HFF-Myc (cell line): ENCODE measurements at regions not wholly inside any gene's neighbourhood (a gene's known extent, or its start where the extent isn't known, plus 50 kb on each side); places are given as distances from the start of the nearest gene placed in this dataset.

Source experiments
- DNase-seq: peaks from one replicate; pipeline ENCODE4 v3.0.0-alpha.2; 2011; ENCODE audit warnings: low read depth; ENCODE audit errors: extremely low read depth
- H3K4me3 ChIP-seq: replicated peaks from 2 replicates; pipeline ENCODE4 v1.5.1; 2011; ENCODE audit warnings: low read depth, mild to moderate bottlenecking, control low read depth, low read length
- CTCF ChIP-seq: IDR thresholded peaks from 2 replicates; pipeline ENCODE4 v1.5.1; 2012; ENCODE audit warnings: mild to moderate bottlenecking, low read depth, low read length, control low read depth; ENCODE audit errors: missing control alignments

- no peak for TF ChIP-seq CTCF
- DNase-seq: no peak
- H3K4me3 ChIP-seq: no peak overlapping the region
These were observed 187.5 kb upstream of the NRXN1 start for GRCh38 chr2:51219468-51219867.

GRCh38 chr2:51218047-51218446 is 186.1 kb upstream of the NRXN1 start:
- H3K4me3 ChIP-seq: no peak overlapping the region
- no peak for TF ChIP-seq CTCF
- DNase-seq: no peak

GRCh38 chr2:51213826-51214225 is 181.9 kb upstream of the NRXN1 start:
- H3K4me3 ChIP-seq: no peak overlapping the region
- TF ChIP-seq CTCF: no peak
- DNase-seq: no peak

GRCh38 chr2:51212374-51212773 is 180.4 kb upstream of the NRXN1 start:
- H3K4me3 ChIP-seq: no peak overlapping the region
- no peak for TF ChIP-seq CTCF
- no peak for DNase-seq

- no peak overlapping the region for H3K4me3 ChIP-seq
- no peak for DNase-seq
- TF ChIP-seq CTCF: no peak
These were observed 176.6 kb upstream of the NRXN1 start for GRCh38 chr2:51208521-51208920.

- no peak overlapping the region for H3K4me3 ChIP-seq
- TF ChIP-seq CTCF: no peak
- DNase-seq: no peak
These were observed 169.4 kb upstream of the NRXN1 start for GRCh38 chr2:51201295-51201694.

- H3K4me3 ChIP-seq: no peak overlapping the region
- TF ChIP-seq CTCF: no peak
- DNase-seq: no peak
These were observed 162.7 kb upstream of the NRXN1 start for GRCh38 chr2:51194656-51195055.
